Transverse colon (tissue), 4 donors: ENCODE measurements at regions not wholly inside any gene's neighbourhood (a gene's known extent, or its start where the extent isn't known, plus 50 kb on each side); places are given as distances from the start of the nearest gene placed in this dataset.

Source experiments
- DNase-seq: peaks from one replicate; pipeline ENCODE4 v3.0.0-alpha.2; 2019
- H3K27ac ChIP-seq, 4 donors: fragments of 200-600 bp; sonication (generic); 2 replicates each; pipeline ENCODE4 v1.5.1; 2016 to 2018; ENCODE audit warnings: inconsistent platforms in 4 of 4
- H3K27me3 ChIP-seq: fragments of 200-600 bp; sonication (generic); 2 replicates; pipeline ENCODE4 v1.5.1; 2017; ENCODE audit warnings: inconsistent platforms
- H3K36me3 ChIP-seq, 4 donors: fragments of 200-600 bp; sonication (generic); 2 replicates each; pipeline ENCODE4 v1.5.1; 2017 to 2019; ENCODE audit warnings: inconsistent platforms in 4 of 4
- H3K4me1 ChIP-seq, 4 donors: fragments of 200-600 bp; sonication (generic); 2 replicates each; pipeline ENCODE4 v1.5.1; 2017 to 2020; ENCODE audit warnings: inconsistent platforms in 4 of 4
- H3K4me3 ChIP-seq, 4 donors: fragments of 200-600 bp; sonication (generic); 1 replicate in 1 of 4; 2 replicates in 3 of 4; pipeline versions ENCODE4 v1.5.1 to v1.6.1; 2017 to 2019; ENCODE audit warnings: inconsistent platforms in 4 of 4
- H3K9me3 ChIP-seq, 2 donors: fragments of 200-600 bp; sonication (generic); 2 replicates each; pipeline ENCODE4 v1.5.1; 2017 to 2019; ENCODE audit warnings: inconsistent platforms in 2 of 2
- EP300 ChIP-seq: sonication (generic); formaldehyde crosslinking; IDR thresholded peaks from one replicate; pipeline ENCODE4 v1.6.1; 2017; ENCODE audit warnings: antibody characterized with exemption, low read depth
- POLR2A ChIP-seq: fragments of 450-650 bp; IDR thresholded peaks from one replicate; pipeline ENCODE4 v1.6.1; 2016; ENCODE audit warnings: antibody characterized with exemption, mild to moderate bottlenecking, moderate library complexity
- POLR2AphosphoS5 ChIP-seq, 3 donors: sonication (generic); formaldehyde crosslinking; IDR thresholded peaks; one replicate each; pipeline ENCODE4 v1.6.1; 2016; ENCODE audit warnings: antibody characterized with exemption in 3 of 3
- WGBS, 2 donors: methylation state at CpG; one replicate each; pipeline ENCODE4 v1.1.5; 2018; ENCODE audit warnings: low coverage in 1 of 2; 5-methylcytosine and 5-hydroxymethylcytosine counted together
- in situ Hi-C, 4 donors: fragments of 200-750 bp; cut with MboI; loops; one replicate each; pipeline versions ENCODE4 v1.15.0 to v1.15.1; 2017; ENCODE audit warnings: low sequenced_read_pairs in 3 of 4, low pct_ligation_motif_present in 1 of 4, low pct_unique_long_range_greater_than_20kb in 1 of 4
- intact Hi-C: fragments of 100-400 bp; cut with DNase I; formaldehyde crosslinking; loops from one replicate; pipeline ENCODE4 v1.15.1; 2023; ENCODE audit warnings: low total_unique reads
- TF ChIP-seq, protein P1 (sequence below), 5 experiments: fragments of 200-600 bp in 3 of 5; fragments of 450-650 bp in 2 of 5; sonication (generic) in 3 of 5; IDR thresholded peaks; 1 replicate in 2 of 5; 2 replicates in 3 of 5; pipeline ENCODE4 v1.5.1; 2016 to 2017; ENCODE audit warnings: antibody characterized with exemption in 5 of 5, inconsistent platforms in 3 of 5, mild to moderate bottlenecking in 2 of 5, moderate library complexity in 1 of 5

- in situ Hi-C loops (no loop called here), intact Hi-C loops (no loop called here)
- peak; percentile 3 for DNase-seq
- WGBS, 2 donors = 91% methylated on average over 5 of the region's 6 CpGs; no CpG with 5 or more reads in 1 of the 2 donors
- TF ChIP-seq POLR2A = no peak
- no peak for TF ChIP-seq EP300
- no peak overlapping the region for H3K4me3 ChIP-seq
- peaks cover 0 to 11% of the 10 kb centered on the region in 2 donors for H3K9me3 ChIP-seq
- H3K27ac ChIP-seq = no peak overlapping the region
- H3K4me1 ChIP-seq = no peaks in the 10 kb centered on the region
- no peaks in the 10 kb centered on the region for H3K27me3 ChIP-seq
- no peaks in the 10 kb centered on the region for H3K36me3 ChIP-seq
These were observed 59.1 kb downstream of the BARX1 start for GRCh38 chr9:93896093-93896492.

GRCh38 chr9:93895535-93895934, 59.6 kb downstream of the BARX1 start:
- H3K9me3 ChIP-seq = peaks cover 0 to 11% of the 10 kb centered on the region in 2 donors
- H3K4me3 ChIP-seq = no peak overlapping the region
- in situ Hi-C loops (no loop called here), intact Hi-C loops (no loop called here)
- H3K36me3 ChIP-seq = no peaks in the 10 kb centered on the region
- H3K4me1 ChIP-seq = no peaks in the 10 kb centered on the region
- H3K27me3 ChIP-seq = no peaks in the 10 kb centered on the region
- TF ChIP-seq POLR2AphosphoS5 (IDR thresholded peaks at IDR 0.05) (no peak), EP300 (no peak), POLR2A (no peak)
- TF ChIP-seq, protein P1, sequence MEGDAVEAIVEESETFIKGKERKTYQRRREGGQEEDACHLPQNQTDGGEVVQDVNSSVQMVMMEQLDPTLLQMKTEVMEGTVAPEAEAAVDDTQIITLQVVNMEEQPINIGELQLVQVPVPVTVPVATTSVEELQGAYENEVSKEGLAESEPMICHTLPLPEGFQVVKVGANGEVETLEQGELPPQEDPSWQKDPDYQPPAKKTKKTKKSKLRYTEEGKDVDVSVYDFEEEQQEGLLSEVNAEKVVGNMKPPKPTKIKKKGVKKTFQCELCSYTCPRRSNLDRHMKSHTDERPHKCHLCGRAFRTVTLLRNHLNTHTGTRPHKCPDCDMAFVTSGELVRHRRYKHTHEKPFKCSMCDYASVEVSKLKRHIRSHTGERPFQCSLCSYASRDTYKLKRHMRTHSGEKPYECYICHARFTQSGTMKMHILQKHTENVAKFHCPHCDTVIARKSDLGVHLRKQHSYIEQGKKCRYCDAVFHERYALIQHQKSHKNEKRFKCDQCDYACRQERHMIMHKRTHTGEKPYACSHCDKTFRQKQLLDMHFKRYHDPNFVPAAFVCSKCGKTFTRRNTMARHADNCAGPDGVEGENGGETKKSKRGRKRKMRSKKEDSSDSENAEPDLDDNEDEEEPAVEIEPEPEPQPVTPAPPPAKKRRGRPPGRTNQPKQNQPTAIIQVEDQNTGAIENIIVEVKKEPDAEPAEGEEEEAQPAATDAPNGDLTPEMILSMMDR (IDR thresholded peaks at IDR 0.05) = no peak
- no peak overlapping the region for H3K27ac ChIP-seq
- 78% methylated on average over 7 of the region's 8 CpGs; no CpG with 5 or more reads in 1 of the 2 donors for WGBS, 2 donors
- DNase-seq = peak; percentile 1

DNA sequence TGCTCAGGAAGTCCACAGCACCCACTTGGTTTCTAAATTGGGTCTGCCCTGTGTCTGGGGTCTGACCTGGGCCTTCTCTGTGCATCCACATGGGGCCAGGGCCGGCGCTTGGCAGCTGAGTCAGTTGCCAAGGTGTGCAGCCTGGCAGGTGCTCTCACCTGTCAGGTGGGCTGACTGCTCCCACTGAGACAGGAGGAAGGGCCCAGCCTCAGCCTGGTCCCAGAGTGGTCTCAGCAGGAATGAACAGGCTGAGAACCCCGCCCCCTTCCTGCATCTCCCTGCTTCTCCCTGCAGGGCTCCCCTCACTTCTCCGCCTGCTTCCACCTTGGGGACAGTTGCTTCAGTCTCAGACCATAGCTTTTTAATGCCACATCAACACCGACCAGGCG, 60.5 kb downstream of the BARX1 start:
- Histone ChIP-seq H3K4me3 (no peak overlapping the region), H3K27ac (no peak overlapping the region), H3K27me3 (no peaks in the 10 kb centered on the region), H3K9me3 (peaks cover 0 to 11% of the 10 kb centered on the region in 2 donors), H3K36me3 (no peaks in the 10 kb centered on the region), H3K4me1 (no peaks in the 10 kb centered on the region)
- DNase-seq = peak; percentile 6
- intact Hi-C loops = no loop called here
- 90 to 100% methylated on average over 2 to 6 of the region's 6 CpGs for WGBS, 2 donors
- TF ChIP-seq, protein P1 (IDR thresholded peaks at IDR 0.05) = no peak
- TF ChIP-seq EP300 (no peak), POLR2A (no peak), POLR2AphosphoS5 (IDR thresholded peaks at IDR 0.05) (no peak)
- in situ Hi-C loops = no loop called here

DNA sequence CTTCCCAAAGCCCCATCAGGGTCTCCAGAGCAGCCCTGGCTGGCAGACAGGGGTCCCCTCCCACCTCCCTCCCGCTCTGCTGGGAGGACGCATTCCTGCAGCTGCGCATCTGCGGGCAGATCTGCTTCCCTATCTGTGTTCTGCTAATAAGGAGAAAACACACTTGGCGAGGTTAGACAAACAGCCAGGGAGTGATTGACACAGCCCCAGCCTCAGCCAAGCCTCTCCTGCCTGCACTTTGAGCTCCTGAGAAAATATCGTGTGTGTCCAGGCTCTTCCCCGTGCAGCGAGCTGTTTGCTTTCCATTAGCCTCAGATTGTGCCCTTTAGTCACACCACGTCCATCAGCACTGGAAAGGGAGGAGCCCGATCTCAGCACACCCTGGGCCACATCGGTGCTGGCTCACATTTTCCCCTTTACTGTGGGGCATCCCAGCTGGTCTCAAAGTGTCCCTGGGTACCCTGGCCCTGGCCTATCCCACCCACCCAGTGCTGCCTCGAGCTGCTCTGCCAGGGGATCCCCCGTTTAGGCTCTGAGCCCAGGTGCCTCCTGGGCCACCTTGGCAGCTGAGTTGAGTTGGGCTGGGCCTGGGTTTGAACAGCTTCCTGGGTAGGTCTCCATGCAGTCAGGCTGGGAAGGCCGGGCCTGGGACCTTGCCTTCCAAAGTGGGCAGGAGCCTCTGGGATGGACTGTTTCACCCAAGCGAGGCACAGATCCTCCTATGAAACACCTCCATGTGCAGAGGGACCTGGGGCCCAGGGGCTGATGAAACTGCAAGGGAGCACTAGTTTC, 61.1 kb downstream of the BARX1 start:
- Histone ChIP-seq H3K4me1 (no peaks in the 10 kb centered on the region), H3K27ac (peak overlapping the region in 1 of 4 donors; percentile 25), H3K4me3 (no peak overlapping the region), H3K36me3 (no peaks in the 10 kb centered on the region), H3K9me3 (peaks cover 0 to 11% of the 10 kb centered on the region in 2 donors), H3K27me3 (no peaks in the 10 kb centered on the region)
- in situ Hi-C loops = no loop called here
- intact Hi-C loops = no loop called here
- TF ChIP-seq, protein P1 (IDR thresholded peaks at IDR 0.05) = no peak
- TF ChIP-seq EP300 = no peak
- TF ChIP-seq POLR2AphosphoS5 (IDR thresholded peaks at IDR 0.05) = no peak
- TF ChIP-seq POLR2A = no peak
- DNase-seq = peak; percentile 49
- 49% methylated on average over 14 of the region's 15 CpGs; no CpG with 5 or more reads in 1 of the 2 donors for WGBS, 2 donors

GRCh38 chr9:93893194-93893593, 62.0 kb downstream of the BARX1 start:
- Histone ChIP-seq H3K4me1 (no peaks in the 10 kb centered on the region), H3K9me3 (peaks cover 0 to 11% of the 10 kb centered on the region in 2 donors), H3K36me3 (no peaks in the 10 kb centered on the region), H3K4me3 (no peak overlapping the region), H3K27ac (no peak overlapping the region), H3K27me3 (no peaks in the 10 kb centered on the region)
- TF ChIP-seq EP300 = no peak
- TF ChIP-seq POLR2A = no peak
- TF ChIP-seq POLR2AphosphoS5 (IDR thresholded peaks at IDR 0.05) = no peak
- TF ChIP-seq, protein P1 (IDR thresholded peaks at IDR 0.05) = no peak
- in situ Hi-C loops = no loop called here
- intact Hi-C loops = no loop called here
- DNase-seq = no peak
